Inferior parietal cortex (tissue), 1 donor: ENCODE measurements at regions not wholly inside any gene's neighbourhood (a gene's known extent, or its start where the extent isn't known, plus 50 kb on each side); places are given as distances from the start of the nearest gene placed in this dataset.
"Not testable (repeated sequence)": the region's sequence is repeated elsewhere in the genome, so short reads cannot be mapped to it uniquely, and the experiment has no call there.

ENCODE experiments used
- DNase-seq: peaks from one replicate; pipeline ENCODE4 v3.0.0-alpha.2; 2016; ENCODE audit errors: extremely low spot score

GRCh38 chr7:84735677-84736076, 451.2 kb downstream of the SEMA3D start:
- DNase-seq, result no peak

DNA sequence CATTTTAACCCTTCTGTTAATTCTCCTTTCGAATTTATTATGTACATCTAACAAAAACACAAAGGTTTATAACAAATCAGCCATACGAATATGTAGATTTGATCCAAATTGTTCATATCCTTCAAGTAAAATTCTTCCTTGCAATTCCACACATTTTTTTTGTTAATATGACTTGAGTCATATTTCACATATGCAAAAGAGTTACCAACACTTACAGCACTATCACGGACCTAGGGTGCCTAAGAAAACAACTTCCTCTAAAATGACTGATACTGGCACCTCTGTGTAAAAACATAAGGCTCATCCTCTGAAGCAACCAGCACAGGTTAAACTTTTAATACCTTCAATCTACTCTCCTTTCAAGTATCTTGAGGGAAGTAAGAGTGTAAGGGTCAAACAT, 451.8 kb downstream of the SEMA3D start:
- DNase-seq, result no peak

GRCh38 chr7:84733976-84734375, 452.9 kb downstream of the SEMA3D start:
- DNase-seq, result not testable (repeated sequence)

DNA sequence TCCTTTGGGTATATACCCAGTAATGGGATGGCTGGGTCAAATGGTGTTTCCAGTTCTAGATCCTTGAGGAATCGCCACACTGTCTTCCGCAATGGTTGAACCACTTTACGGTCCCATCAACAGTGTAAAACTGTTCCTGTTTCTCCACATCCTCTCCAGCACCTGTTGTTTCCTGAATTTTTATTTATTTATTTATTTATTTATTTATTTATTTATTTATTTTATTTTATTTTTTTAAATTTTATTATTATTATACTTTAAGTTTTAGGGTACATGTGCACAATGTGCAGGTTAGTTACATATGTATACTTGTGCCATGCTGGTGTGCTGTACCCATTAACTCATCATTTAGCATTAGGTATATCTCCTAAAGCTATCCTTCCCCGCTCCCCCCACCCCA, 456.0 kb downstream of the SEMA3D start:
- not testable (repeated sequence) for DNase-seq

- peak; percentile 28 for DNase-seq
Measured at GRCh38 chr7:84729284-84729683, 457.6 kb downstream of the SEMA3D start.

DNA sequence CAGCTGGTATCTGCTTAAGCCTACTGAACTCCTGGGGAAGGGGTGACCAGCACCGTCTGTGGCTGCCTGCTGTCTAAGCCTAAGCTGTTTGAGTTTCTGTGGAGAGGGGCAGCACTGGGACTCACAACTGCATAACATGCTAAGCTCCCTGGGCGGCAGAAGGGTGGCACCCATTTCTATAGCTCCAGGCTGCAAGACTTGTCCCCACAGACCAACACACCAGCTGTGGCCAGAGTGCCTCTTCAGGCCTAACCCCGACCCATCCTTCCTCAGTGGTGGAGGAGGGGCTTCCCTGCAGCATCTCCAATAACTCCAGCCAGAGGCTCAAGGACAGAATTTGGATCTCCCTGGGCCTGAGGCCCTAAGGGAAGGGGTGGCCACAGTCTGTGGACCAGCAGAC, 464.1 kb downstream of the SEMA3D start:
- DNase-seq, result no peak

- no peak for DNase-seq
Measured at GRCh38 chr7:84722086-84722485, 464.8 kb downstream of the SEMA3D start.

DNA sequence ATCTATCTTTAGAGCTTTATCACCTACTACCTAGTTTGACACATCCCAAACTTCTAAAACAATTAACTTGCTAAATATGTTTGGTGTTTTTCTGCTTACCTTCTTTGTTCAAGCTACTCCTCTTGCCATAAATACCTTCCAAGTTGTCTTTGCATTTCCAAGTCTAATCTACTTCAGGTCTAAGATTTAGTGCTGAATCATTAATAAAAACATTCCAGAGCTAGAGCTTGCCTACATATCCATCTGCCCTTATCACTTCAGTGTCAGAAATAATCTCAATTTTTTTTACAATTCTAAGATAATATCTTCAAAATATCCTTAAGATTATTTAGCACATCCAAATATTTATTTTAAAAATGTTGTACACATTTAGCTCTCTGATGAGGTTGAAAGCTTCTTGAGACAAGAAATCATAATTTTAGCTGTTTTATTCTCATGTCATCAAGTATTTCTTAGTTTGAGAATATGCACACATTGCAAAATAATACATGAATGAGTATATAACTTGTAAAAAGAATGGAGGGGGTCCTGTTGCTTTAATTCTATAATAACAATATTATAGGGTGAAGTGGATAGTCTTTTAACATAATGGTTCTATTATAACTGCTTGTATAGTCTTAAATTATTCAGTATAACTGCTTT, 466.3 kb downstream of the SEMA3D start:
- no peak for DNase-seq

GRCh38 chr7:84714765-84715164, 472.1 kb downstream of the SEMA3D start:
- no peak for DNase-seq

DNA sequence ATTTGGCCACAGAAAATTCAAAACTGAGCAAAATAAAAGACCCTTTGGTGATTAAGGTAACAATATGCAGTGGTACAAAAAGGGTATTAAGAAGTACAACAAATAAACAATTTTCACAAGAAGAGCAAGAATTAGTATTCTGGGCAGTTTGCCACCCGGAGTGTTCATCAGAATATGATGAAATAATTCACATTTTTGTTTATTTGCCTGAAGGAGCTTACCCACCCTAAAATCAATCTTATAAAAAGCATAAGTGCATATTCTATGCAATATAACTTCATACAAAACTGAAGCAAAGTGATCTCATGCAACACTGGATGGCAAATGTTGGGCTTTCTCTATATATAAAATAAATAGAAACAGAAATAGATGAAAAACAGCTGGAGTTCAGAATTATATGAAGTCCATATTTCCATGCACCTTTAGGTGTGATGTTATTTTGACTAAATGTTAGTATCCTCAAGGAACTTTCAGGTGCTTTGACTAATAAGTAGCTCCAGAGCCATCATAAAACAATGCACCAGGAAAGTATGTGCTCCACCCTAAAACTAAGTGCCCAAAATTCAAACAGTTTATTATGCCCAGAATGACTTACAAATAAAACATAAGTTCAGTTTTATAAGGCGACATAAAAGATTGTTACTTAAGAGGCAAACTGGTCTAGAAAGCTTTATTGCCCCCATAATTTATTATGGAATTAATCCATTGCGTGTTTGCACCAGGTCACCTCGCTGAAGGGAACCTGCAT, 474.3 kb downstream of the SEMA3D start:
- DNase-seq, result no peak

DNA sequence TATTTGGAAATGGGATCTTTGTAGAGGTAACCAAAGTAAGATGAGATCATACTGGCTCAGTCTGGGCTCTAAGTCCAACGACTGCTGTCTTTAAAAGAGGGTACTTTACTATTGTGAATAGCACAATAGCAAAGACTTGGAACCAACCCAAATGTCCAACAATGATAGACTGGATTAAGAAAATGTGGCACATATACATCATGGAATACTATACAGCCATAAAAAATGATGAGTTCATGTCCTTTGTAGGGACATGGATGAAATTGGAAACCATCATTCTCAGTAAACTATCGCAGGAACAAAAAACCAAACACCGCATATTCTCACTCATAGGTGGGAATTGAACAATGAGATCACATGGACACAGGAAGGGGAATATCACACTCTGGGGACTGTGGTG, 476.3 kb downstream of the SEMA3D start:
- DNase-seq, result not testable (repeated sequence)

DNA sequence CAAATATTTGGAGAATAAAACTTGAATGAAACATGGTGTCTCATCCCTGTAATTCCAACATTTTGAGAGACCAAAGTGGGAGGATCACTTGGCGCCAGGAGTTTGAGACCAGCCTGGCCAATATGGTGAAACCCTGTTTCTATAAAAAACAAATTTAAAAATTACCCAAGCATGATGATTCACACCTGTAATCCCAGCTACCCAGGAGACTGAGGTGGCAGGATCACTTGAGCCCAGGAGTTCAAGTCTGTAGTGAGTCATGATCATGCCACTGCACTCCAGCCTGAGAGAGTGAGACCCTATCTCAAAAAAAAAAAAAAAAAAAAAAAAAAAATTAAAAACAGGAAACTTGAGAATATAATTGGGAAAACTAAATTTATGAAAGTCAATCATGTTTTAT, 481.1 kb downstream of the SEMA3D start:
- DNase-seq, result no peak

GRCh38 chr7:84705079-84705478, 481.8 kb downstream of the SEMA3D start:
- DNase-seq, result no peak

GRCh38 chr7:84704380-84704779, 482.5 kb downstream of the SEMA3D start:
- no peak for DNase-seq

DNA sequence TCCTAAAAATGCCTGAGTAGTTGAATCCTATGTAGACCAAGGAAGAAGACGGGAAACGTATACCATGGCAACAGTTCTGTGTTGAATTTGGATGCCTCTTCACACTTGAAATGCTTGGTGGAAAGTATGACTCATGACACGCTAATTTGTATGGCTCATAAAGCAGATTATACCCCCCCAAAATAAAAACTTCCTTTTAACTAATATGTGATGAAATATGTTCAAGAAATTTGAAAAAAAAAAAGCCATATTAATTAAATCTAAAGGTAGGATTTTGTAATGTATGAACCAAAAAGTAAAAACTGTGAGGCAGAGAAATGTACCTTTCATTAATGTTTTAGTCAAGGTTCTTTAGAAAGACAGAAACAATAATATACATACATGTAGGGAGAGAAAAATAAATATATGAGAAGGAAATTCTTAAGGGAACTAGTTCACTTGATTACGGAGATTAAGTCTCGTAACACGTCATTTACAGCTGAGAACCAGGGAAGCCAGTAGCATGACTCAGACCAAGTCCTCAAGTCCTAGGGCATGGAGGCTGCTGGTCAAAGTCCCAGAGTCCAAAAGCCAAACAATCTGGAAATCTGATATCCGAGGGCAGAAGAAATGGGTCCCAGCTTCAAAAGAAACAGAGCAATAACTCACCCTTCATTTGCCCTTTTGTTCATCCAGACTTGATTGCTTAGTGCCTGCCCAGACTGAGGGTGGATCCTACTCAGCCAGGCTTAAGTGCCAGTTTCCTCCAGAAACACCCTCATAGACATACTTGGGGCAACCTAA, 485.1 kb downstream of the SEMA3D start:
- DNase-seq, result no peak

DNA sequence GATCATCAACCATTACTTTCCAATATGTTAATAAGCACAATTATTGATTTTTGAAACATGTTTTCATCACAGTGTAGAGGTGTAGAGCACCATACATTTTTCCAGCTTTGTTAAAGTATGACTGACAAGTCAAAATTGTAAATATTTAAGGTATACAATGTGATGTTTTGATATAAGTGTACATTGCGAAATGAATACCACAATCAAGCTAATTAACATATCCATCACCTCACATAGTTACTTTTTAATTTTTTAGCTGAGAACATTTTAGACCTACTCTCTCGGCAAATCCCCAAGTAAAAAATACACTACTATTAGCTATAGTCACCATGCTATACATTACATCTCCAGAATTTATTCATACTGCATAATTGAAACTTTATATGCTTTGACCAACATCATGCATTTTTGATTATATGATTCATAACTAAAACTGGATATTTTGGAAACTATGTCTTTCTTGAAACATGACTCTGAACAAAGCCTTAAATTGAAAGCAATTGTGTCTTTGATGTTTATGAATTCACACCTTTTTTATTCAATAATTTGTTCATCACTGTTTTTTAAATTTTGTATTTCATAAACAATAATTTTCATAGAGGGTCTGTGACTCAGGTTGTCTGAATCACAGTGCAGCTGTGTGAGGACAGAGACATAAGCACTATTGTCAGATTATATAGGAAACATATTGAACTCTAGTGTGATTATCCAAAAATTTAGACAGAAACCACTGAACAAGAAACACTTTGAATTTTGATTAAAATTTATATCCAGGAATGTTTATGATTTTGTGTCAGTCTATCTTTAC, 486.1 kb downstream of the SEMA3D start:
- no peak for DNase-seq

DNA sequence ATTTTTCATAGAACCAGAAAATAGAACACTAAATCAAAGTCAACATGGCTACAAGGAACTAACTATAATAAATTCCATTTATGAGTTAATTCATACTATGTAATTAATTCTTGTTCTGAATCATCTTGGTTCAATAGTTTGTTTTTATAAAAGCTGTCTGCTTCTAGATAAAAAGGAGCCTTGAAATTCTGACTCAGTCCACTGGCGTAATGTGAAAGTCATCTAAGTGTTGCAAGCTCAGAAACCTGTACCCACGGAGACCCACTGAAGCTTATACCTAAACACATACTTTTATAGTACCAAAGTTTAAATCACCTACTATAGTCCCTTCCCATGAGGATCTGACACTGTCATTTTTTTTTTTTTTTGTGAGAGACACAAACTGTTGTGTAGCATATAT, 489.4 kb downstream of the SEMA3D start:
- no peak for DNase-seq

- DNase-seq, result no peak
Measured at GRCh38 chr7:84693483-84693882, 493.4 kb downstream of the SEMA3D start.

DNA sequence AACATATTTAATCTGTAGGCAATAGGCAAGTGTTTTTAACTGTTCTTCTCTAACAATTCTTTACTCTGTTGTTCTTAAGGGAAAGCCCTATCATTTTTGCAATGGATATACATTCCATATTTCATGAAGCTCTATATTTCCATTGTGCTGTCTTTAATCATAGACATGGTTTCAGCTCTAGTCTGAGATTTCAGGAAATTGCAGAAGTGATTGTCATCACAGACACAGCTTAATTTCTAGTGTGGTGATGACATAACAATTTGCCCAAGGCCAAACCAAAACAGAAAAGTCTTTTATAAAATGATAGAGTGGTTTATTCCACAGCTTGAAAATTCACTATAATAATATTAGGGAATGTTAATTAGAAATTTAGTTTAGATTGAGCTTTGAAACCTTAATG, 494.1 kb upstream of the SEMA3A start:
- DNase-seq, result no peak

DNA sequence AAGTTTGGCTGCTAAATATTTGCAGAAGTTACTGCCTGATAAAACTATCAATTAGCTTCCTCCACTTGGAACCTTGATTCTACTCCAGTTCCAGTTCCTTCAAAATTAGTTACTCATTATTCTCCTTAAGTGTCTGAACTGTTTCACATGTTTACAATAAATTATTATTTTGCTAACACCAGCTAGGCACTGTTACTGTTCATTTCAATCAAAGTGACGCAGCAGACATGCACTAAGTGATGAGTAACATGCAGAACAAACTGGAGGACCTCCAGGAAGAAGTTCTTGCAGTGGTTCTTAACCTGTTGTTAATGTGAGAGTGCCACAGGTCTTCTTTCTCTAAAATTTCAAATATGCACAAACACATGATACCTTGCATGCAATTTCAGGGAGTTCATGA, 491.8 kb upstream of the SEMA3A start:
- no peak for DNase-seq

DNA sequence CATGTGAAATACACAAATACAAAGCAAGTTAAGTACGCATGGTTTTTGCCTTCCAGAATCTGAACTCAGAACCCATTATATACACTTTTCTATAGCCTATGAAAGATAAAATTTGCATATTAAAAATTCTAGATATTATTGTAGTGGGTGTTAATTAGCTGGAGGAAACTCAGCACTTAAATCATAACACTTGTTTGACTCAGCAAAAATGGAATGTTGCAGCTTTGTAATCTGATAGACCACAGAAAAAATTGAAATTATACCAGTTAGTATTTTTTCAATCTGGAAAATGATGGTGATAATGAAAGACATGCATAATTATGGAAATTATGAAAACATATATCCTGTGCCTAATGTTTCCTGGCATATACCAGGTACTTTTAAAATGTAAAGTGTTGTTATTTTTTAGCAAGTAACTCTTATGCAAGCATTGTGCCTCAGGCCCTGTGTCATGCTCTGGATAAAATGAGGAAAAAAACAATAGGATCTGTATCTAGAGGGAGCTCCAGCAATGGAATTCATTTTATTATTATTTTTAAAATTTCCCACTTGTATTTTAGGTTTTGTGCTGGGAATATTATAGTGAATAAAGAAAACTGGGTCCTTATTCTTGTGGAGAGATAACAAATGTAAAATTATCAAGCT, 490.4 kb upstream of the SEMA3A start:
- no peak for DNase-seq
